HG03039 (cell line): ENCODE measurements at regions not wholly inside any gene's neighbourhood (a gene's known extent, or its start where the extent isn't known, plus 50 kb on each side); places are given as distances from the start of the nearest gene placed in this dataset.

ENCODE experiments used
- ATAC-seq: cut with Tn5 transposase; IDR thresholded peaks from one replicate; pipeline ENCODE4 v1.9.1; 2021; ENCODE audit warnings: mild to moderate bottlenecking, moderate library complexity; ENCODE audit not compliant: unreplicated experiment

- ATAC-seq = no peak
These were observed 57.6 kb upstream of the RNF152 start for GRCh38 chr18:61950371-61950770.

GRCh38 chr18:61949946-61950345 is 57.1 kb upstream of the RNF152 start:
- no peak for ATAC-seq

GRCh38 chr18:61948846-61949438 is 56.1 kb upstream of the RNF152 start:
- ATAC-seq = no peak

GRCh38 chr18:61948281-61948741 is 55.5 kb upstream of the RNF152 start:
- ATAC-seq = no peak

- no peak for ATAC-seq
These were observed 53.6 kb upstream of the RNF152 start for GRCh38 chr18:61946449-61946848.

- no peak for ATAC-seq
These were observed 50.6 kb upstream of the RNF152 start for GRCh38 chr18:61943175-61943964.
